CD4-positive, alpha-beta T cell treated with Interleukin-15 for 1 hour (primary cell): ENCODE measurements at regions not wholly inside any gene's neighbourhood (a gene's known extent, or its start where the extent isn't known, plus 50 kb on each side); places are given as distances from the start of the nearest gene placed in this dataset.
"Not testable (repeated sequence)": the region's sequence is repeated elsewhere in the genome, so short reads cannot be mapped to it uniquely, and the experiment has no call there.

ENCODE experiments used
- DNase-seq: peaks from one replicate; pipeline ENCODE4 v3.0.0-alpha.2; 2020

GRCh38 chr20:22052025-22052650 is 346.7 kb downstream of the PAX1 start:
- DNase-seq, result no peak

DNA sequence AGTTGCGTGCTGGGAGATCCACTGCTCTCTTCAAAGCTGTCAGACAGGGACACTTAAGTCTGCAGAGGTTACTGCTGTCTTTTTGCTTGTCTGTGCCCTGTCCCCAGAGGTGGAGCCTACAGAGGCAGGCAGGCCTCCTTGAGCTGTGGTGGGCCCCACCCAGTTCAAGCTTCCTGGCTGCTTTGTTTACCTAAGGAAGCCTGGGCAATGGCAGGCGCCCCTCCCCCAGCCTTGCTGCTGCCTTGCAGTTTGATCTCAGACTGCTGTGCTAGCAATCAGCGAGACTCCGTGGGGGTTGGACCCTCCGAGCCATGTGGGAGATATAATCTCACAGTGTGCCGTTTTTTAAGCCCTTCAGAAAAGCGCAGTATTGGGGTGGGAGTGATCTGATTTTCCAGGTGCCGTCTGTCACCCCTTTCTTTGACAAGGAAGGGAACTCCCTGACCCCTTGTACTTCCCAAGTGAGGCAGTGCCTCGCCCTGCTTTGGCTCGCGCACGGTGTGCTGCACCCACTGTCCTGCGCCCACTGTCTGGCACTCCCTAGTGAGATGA is 340.6 kb downstream of the PAX1 start:
- not testable (repeated sequence) for DNase-seq

GRCh38 chr20:22027423-22027822 is 322.0 kb downstream of the PAX1 start:
- DNase-seq, result no peak

DNA sequence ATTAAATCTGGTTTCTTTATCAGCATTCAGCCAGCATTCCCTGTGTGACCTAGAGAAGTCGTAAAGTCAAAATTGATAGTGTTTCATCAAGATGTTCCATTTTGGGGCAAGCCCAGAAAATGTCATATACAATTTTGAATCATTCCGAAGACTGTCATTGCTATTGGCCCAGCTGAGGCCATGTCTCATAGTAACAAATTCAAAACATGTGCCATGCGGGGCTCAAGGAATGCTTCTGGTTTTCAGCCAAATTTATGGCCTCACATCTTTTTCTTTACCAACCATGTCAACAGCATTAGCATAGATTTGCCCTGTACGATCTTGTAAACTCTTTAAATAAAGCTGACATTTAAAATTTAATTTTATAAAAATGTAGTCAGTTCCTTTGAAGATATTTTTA is 314.7 kb downstream of the PAX1 start:
- DNase-seq, result no peak

GRCh38 chr20:22008456-22008855 is 303.0 kb downstream of the PAX1 start:
- no peak for DNase-seq

DNA sequence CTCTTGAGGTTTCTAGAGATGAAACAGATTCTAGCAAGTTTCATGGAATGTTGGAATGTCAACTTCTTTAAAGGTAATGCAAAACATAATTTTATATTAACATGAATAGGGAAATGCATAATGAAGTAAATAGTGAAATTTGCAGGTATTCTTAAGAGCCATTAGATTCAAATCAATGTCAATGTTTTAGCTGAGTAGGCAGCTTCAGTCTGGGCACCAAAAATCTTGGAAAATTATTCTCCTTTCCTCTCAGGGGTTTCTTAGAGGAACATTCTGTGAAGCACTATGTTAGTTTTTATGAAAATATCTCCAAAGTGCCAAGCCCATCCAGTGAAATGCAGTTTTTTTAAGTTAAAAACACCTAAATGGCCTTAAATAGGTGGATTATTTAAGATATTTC is 300.8 kb downstream of the PAX1 start:
- DNase-seq, result no peak

DNA sequence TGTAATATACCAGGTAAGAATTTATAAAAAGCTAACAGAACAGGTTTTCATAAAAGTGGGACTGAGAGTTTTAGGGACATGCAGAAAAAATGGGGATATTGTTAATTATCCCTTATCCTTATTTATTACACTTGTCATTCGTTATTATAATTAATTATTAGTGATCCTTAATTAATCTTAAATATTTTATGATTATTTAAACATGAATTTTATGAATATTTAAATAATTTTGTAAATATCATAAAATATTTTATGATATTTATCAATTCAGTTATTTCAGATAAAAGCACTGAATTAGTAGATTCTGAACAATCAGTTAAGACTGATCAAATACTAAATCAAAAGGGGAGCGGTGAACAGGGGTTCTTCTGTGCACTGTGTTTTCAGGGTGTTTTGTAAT is 300.1 kb downstream of the PAX1 start:
- no peak for DNase-seq

DNA sequence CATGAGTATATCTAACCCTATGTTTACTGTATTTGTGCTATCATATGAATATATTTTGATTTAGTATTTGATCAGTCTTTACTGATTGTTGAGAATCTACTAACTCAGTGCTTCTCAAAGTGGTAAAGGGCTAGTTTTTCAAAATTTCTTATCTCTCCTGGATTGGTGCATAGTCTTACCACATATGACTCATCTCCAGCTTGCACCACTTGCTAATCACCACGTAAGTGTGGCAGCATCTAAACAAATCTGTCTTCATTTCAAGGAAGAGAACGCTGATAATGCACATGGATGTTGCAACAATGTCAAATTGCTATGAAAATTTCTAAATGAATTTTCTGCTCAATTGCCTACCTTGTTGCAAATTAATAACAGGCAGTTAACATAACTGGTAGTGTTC is 299.5 kb downstream of the PAX1 start:
- no peak for DNase-seq

GRCh38 chr20:22003680-22004079 is 298.2 kb downstream of the PAX1 start:
- no peak for DNase-seq

DNA sequence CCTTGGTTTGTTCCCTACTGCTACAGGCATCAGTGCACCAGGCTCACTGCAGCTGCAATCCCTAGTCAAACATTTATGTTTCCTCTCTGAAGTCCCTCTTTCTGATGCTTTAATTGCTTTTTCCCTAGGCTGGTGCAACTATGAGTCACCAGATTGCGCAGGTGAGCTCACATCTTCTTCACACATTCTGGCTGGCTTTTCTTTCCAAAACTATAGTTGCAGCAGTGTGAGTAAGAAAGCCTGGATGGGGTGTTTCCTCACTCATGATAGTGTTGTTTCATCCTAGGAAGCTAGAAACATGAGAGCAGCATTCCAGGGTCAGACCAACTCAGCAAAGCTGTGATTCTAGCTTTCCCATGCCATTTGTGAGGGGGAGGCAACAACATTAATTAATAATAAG is 296.4 kb downstream of the PAX1 start:
- DNase-seq, result no peak

- DNase-seq, result no peak
Measured at GRCh38 chr20:21995461-21995860, 290.0 kb downstream of the PAX1 start.

- no peak for DNase-seq
Measured at GRCh38 chr20:21994203-21994602, 288.7 kb downstream of the PAX1 start.

- no peak for DNase-seq
Measured at GRCh38 chr20:21982559-21982958, 277.1 kb downstream of the PAX1 start.

DNA sequence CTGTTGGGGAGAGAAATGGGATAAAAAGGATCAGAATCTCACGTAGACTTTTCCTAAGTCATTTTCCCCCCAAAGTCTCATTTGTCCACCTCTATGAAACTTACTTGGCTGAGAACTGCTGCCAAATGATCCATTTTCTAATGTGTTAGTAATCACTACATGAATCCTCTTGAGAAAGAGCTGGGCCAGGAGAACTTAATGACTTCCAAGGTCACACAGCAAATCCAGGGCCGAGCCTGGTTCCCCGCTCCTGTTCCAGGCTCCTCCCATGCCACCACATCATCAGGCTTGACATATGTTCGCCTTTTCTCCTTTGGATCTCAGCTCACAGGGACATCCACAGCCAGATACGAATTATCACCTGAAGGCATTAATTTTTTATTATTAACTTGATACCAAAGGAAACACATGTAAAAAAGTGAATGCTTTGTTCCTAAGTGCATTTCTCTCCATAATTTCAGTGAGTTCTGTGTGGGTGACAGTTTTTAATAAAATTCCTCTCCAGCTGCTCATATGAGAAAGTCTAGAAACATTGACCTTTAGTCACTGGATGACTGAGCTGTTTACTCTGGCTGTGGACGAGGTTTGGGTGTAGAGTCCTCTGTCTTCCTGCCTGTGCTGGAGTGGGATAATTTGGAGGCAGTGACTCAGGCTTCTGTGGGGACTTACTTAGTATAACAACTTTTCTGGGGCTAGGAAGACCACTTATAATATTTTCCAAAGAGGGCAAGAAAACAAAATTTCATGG is 276.3 kb downstream of the PAX1 start:
- DNase-seq, result no peak

DNA sequence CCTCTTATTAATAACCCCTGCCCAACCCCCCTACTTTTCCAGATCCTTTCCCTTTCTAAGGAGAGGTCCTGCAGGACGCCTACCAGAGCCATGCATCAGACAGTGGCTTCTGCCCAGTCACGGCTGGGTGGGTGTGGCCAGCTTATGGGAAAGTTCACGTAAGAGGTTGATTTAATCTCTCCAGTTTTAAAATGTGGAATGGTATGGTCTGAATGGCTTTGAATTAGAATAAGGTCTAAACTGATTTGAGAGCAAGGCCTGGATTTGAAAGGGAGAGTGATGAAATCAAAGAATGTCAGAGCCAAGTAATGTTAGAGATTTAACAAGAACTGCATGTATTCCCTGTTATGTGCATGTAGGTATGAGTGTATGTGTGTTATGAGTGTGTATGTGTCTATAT is 275.7 kb downstream of the PAX1 start:
- no peak for DNase-seq

DNA sequence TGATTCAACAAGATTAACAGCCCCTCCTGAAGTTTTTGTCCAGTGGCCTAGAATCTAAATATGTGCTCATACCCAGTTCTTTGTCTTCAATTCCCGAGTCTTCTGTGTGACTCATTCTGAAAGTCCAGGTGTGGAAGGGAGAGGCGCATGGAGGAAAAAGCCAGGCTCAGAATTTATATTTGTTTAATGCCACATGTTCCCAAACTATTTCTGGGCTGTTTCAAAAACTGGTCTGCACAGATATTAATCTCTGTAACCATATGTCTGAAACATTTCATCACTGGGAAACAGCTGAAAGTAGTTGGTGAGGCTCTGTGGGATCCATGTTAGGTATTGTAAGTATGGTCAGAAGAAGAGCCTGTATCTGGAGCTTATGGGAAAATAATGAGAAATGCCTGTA is 266.0 kb downstream of the PAX1 start:
- no peak for DNase-seq

DNA sequence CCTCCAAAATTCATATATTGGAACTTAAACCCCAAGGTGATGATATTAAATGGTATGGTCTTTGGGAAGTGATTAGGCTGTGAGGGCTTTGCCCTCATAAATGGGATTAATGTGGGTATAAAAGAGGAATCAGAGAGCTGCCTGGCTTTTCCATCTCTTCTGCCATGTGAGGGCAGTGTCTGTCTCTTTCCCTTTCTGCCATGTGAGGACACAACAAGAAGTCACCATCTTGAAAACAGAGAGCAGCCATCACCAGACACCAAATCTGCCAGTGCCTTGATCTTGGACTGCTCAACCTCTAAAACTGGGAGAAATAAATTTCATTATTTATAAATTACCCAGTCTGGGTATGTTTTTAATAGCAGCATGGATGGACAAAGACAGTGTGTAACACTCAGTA is 263.0 kb downstream of the PAX1 start:
- DNase-seq, result no peak

DNA sequence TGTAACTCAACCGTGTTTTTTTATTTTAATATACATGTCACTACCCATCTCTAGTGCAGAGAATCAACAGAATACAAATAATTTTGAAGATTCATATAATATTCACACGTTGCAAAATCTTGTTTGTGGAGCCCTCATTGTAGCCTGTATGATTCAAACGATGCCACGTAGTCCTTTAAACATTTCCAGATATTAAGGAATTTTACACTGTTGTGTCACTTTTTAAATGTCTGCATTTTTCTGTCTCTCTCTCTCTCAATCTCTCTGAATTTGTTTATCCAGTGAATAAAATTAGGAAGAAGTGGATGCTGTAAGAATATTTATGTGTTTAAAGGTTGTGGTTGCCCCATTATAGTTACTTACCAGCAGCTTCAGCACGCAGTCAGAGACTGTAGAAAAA is 262.0 kb downstream of the PAX1 start:
- DNase-seq, result no peak

DNA sequence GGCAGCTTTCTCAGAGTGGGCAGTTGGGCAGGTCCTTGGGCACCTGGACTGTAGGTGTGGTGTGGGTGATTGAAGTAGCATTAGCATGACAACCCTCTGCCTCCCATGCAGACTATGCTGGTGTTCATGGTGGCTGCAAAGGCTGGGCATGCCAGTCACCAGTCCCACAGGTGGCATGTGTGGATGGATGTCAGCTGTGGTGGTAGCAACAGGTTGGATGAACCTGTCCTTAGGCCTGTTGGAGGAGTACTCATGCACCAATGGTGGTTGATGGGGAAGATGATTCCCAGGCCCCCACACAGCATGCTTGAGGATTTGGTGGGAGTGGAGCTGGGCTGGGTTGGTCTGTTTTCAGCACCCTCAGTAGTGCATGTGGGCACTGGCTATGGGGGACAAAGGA is 251.1 kb downstream of the PAX1 start:
- DNase-seq, result no peak

DNA sequence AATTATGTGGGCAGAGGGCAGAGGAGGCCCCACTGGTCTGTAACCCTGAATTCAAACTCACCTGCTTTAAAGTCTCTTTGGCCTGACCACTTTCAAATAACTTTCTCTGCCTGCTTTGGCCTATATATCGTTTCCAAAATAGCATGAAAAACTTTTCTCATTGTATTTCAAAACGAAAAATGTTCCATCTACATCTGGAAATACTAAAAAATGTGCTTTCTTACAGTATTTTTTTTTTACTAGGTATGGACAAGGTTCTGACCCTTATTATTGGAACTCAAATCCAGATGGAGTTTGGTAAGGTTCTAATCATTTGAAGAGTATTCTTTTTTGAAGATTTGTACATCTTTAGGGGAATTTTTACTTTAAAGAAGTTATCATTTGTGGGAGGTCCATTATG is 241.9 kb downstream of the PAX1 start:
- DNase-seq, result no peak

- no peak for DNase-seq
Measured at GRCh38 chr20:21944227-21944626, 238.8 kb downstream of the PAX1 start.

- no peak for DNase-seq
Measured at GRCh38 chr20:21941941-21942805, 236.7 kb downstream of the PAX1 start.

- DNase-seq, result no peak
Measured at GRCh38 chr20:21936720-21937380, 231.4 kb downstream of the PAX1 start.
